Kidney epithelial cell (primary cell): ENCODE measurements at regions not wholly inside any gene's neighbourhood (a gene's known extent, or its start where the extent isn't known, plus 50 kb on each side); places are given as distances from the start of the nearest gene placed in this dataset.
"Not testable (repeated sequence)": the region's sequence is repeated elsewhere in the genome, so short reads cannot be mapped to it uniquely, and the experiment has no call there.

Experiments
- DNase-seq: peaks from one replicate; pipeline ENCODE4 v3.0.0-alpha.2; 2010; ENCODE audit warnings: low read depth
- H3K27me3 ChIP-seq: 2 replicates; pipeline ENCODE4 v1.6.0; 2011; ENCODE audit warnings: low read length; ENCODE audit not compliant: control insufficient read depth, insufficient read depth
- H3K36me3 ChIP-seq: 2 replicates; pipeline ENCODE4 v1.5.1; 2011; ENCODE audit warnings: low read length; ENCODE audit not compliant: control insufficient read depth, insufficient read depth
- H3K4me3 ChIP-seq: 2 replicates; pipeline ENCODE4 v1.5.1; 2011; ENCODE audit warnings: low read depth, mild to moderate bottlenecking, control low read depth, low read length
- TF ChIP-seq, protein P1 (sequence below): IDR thresholded peaks from 2 replicates; pipeline ENCODE4 v1.5.1; 2011; ENCODE audit warnings: mild to moderate bottlenecking, moderate library complexity, low read length, control low read depth, inconsistent platforms; ENCODE audit not compliant: insufficient read depth, poor library complexity, severe bottlenecking

DNA sequence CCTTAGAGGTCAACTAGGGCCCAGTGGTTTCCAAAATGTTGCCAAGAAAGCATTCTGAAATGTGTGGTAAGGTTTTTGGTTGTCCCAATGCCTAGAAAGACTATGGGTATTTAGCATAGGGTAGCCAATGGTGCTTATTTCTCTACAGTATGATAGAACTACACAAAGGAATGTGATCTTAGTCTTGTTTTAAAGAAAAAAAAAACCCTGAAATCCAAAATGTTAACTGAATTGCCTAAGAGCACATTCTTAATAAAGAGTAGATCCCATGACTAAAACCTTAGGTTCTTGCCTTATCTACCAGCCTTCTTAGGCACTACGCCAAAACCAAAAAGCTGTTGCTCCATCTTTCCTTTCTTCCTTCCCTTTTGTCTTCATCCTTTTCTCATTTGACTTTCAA is 428.2 kb downstream of the MRPL39 start:
- Histone ChIP-seq H3K4me3 (no peak overlapping the region), H3K27me3 (no peaks in the 10 kb centered on the region), H3K36me3 (no peaks in the 10 kb centered on the region)
- no peak for DNase-seq
- TF ChIP-seq, protein P1, sequence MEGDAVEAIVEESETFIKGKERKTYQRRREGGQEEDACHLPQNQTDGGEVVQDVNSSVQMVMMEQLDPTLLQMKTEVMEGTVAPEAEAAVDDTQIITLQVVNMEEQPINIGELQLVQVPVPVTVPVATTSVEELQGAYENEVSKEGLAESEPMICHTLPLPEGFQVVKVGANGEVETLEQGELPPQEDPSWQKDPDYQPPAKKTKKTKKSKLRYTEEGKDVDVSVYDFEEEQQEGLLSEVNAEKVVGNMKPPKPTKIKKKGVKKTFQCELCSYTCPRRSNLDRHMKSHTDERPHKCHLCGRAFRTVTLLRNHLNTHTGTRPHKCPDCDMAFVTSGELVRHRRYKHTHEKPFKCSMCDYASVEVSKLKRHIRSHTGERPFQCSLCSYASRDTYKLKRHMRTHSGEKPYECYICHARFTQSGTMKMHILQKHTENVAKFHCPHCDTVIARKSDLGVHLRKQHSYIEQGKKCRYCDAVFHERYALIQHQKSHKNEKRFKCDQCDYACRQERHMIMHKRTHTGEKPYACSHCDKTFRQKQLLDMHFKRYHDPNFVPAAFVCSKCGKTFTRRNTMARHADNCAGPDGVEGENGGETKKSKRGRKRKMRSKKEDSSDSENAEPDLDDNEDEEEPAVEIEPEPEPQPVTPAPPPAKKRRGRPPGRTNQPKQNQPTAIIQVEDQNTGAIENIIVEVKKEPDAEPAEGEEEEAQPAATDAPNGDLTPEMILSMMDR: no peak

DNA sequence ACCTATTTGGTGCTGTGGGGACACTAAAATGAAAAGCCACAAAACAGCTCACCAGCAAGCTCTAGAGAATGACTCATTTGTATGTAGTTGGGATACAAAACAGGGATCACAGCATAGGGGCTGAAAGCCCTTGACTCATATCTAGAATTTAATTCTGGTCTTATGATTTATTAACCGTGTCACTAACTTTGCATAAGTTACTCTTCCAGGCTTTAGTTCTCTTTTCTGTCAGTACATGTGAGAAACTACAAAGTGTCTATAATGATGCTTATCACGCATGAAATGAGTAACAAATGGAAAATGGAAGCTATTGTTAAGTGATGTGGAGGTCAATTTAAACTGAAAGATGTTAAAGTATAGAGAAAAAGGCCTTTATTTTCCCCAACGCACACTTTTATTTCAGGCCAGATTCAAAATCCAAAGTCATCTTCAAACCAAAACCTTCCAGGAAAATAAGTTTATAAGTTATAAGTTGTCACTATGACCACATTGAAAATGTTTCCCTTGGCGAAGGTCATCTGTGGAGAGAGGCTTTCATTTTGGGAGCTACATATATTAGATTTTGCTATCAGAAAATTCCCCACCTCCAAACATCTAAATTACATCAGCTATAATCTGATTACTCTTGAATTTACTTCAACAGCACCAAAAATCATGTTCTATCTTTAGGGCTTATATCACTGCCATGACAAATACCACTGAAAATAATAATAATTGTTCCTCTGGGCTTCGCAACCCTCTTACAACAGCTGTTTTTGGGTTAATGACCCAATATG is 430.5 kb downstream of the MRPL39 start:
- TF ChIP-seq, protein P1: no peak
- H3K36me3 ChIP-seq: no peaks in the 10 kb centered on the region
- no peaks in the 10 kb centered on the region for H3K27me3 ChIP-seq
- no peak overlapping the region for H3K4me3 ChIP-seq
- no peak for DNase-seq

DNA sequence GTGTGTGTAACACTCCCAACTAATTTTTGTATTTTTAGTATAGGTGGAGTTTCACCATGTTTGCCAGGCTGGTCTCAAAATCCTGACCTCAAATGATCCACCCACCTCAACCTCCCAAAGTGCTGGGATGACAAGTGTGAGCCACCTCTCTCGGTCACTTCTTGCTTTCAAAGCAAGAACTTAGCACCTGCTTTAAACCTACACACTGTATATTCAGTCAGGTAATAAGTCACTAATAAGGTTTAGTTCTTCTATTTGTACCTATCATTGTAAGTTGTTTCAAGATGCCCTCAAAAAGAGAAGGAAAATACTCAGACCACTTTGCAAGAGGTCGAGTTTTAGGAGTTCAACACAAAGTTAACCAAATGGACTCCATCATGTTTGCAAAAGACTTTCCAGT is 431.3 kb downstream of the MRPL39 start:
- no peak for DNase-seq

DNA sequence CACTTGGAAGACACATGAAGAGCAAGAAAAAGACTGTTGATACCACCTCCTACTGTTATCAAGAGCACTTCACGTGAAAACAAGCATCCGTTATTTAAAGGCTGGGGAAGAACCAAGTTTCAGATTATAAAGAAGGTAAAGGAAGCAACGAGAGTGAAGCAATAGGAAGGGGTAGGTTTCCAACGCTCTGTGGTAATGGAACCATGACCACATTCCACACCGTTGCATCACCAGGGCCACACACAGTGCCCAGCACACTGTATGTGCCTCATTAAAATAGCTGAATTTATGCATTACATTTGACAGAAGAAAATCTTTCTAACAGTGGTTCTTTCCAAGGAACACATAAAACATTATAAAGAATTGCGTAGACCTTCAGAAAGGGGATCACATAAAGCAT is 435.8 kb downstream of the MRPL39 start:
- Histone ChIP-seq H3K4me3 (no peak overlapping the region), H3K36me3 (no peaks in the 10 kb centered on the region), H3K27me3 (no peaks in the 10 kb centered on the region)
- TF ChIP-seq, protein P1: no peak
- peak; percentile 12 for DNase-seq

More for the DNA sequence above, 431.3 kb downstream of the MRPL39 start:
- Histone ChIP-seq H3K4me3 (no peak overlapping the region), H3K27me3 (no peaks in the 10 kb centered on the region), H3K36me3 (no peaks in the 10 kb centered on the region)
- TF ChIP-seq, protein P1: no peak

DNA sequence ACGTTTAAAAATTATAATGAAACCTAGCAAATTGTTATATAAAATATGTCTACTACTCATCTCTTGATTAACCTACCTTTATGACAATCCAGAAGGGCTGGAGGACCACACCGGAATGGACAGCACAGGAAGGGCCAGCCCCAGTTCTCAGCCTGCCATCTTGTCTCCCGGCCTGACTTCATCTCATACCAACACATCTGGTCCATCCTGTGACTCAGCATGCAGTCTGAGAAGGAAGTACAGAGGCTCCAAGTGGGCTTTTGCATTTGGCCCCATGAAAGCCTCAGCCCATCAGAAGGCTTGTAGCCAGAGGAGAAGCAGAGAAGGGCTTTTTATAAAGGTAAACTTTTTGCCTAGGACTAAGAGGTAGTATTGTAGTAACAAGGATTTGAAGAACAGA is 436.6 kb downstream of the MRPL39 start:
- DNase-seq: no peak
- TF ChIP-seq, protein P1: no peak
- no peaks in the 10 kb centered on the region for H3K27me3 ChIP-seq
- no peaks in the 10 kb centered on the region for H3K36me3 ChIP-seq
- no peak overlapping the region for H3K4me3 ChIP-seq

DNA sequence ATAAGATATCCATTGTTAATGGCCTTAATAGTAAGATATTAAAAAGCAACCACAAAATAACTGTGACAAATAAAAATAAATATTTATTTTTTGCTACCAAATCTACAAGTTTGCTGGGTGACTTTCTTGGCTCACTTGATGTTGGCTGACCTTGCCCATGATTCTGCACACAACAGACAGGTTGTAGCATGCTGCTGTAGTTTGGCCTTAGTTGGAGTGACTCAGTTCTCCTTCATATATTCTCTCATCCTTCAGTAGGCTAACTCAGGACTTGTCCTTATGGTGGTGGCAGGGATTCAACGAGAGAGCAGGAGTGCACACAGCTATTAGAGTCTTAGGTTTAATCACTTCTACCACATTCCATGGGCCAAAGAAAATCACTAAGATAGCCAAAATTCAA is 437.9 kb downstream of the MRPL39 start:
- H3K27me3 ChIP-seq: no peaks in the 10 kb centered on the region
- DNase-seq: no peak
- TF ChIP-seq, protein P1: no peak
- H3K4me3 ChIP-seq: no peak overlapping the region
- H3K36me3 ChIP-seq: no peaks in the 10 kb centered on the region

DNA sequence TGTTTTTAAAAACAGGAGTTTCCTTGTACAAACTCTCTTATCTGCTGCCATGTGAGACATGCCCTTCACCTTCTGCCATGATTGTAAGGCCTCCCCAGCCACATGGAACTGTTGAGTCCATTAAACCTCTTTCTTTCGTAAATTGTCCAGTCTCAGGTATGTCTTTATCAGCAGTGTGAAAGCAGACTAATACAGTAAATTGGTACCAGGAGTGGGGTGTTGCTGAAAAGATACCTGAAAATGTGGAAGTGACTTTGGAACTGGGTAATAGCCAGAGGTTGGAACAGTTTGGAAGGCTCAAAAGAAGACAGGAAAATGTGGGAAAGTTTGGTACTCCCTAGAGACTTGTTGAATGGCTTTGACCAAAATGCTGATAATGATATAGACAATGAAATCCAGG is 440.4 kb downstream of the MRPL39 start:
- H3K4me3 ChIP-seq, H3K27me3 ChIP-seq, DNase-seq, H3K36me3 ChIP-seq: not testable (repeated sequence)
